ENCODE measurements at regions not wholly inside any gene's neighbourhood (a gene's known extent, or its start where the extent isn't known, plus 50 kb on each side); places are given as distances from the start of the nearest gene placed in this dataset.

DNA sequence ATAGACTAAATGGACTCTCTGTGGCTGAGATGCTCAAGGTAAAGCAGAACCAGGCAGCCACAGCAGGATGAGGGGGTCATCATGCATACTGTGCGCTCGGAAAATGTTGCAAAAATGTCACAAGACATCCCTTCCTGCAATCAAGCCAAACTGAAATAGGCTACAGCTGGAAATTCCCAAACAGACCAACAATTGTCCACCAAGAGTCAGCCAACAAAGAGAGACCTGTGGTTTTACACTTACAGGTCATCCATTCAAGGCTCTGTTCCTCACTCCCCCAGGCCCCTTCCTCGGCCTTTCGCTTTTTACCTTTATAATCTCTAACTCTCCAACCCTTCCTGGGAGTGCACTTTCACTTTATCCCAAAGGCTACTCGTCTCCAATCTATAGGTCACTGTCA, 1066.9 kb downstream of the TSN start:
- TF ChIP-seq, protein P1, sequence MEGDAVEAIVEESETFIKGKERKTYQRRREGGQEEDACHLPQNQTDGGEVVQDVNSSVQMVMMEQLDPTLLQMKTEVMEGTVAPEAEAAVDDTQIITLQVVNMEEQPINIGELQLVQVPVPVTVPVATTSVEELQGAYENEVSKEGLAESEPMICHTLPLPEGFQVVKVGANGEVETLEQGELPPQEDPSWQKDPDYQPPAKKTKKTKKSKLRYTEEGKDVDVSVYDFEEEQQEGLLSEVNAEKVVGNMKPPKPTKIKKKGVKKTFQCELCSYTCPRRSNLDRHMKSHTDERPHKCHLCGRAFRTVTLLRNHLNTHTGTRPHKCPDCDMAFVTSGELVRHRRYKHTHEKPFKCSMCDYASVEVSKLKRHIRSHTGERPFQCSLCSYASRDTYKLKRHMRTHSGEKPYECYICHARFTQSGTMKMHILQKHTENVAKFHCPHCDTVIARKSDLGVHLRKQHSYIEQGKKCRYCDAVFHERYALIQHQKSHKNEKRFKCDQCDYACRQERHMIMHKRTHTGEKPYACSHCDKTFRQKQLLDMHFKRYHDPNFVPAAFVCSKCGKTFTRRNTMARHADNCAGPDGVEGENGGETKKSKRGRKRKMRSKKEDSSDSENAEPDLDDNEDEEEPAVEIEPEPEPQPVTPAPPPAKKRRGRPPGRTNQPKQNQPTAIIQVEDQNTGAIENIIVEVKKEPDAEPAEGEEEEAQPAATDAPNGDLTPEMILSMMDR (IDR thresholded peaks at IDR 0.05; ENCODE audit: unreplicated experiment): no peak
- Mint-ChIP-seq H3K27me3 (ENCODE audit: unreplicated experiment) (no peaks in the 10 kb centered on the region), H3K4me1 (ENCODE audit: unreplicated experiment) (no peaks in the 10 kb centered on the region), H3K27ac (ENCODE audit: unreplicated experiment) (no peak overlapping the region), H3K9me3 (ENCODE audit: unreplicated experiment) (no peaks in the 10 kb centered on the region), H3K36me3 (ENCODE audit: low read depth, unreplicated experiment) (no peaks in the 10 kb centered on the region), H3K4me3 (ENCODE audit: unreplicated experiment) (no peak overlapping the region)
- no peak for DNase-seq (ENCODE audit: low spot score)

DNA sequence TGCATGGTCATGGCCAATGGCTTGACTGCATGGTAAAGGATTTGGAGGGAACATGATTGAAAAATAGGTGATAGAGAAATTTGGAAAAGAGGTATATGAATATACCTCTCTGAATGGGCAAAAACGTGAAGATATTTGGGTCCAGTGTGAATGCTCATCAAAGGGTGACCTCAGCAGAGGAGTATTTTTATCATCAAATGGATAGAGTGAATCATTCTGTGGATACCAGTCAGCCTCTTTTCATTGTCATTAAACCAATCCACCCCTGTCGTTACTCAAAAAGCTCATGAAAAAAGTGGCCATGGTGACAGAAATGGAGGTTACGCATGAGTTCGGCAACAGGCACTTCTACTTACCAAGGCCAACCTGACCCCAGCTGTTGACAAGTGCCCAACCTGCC, 1074.7 kb downstream of the TSN start:
- no peaks in the 10 kb centered on the region for H3K9me3 Mint-ChIP-seq (ENCODE audit: unreplicated experiment)
- TF ChIP-seq, protein P1 (IDR thresholded peaks at IDR 0.05; ENCODE audit: unreplicated experiment): no peak
- no peaks in the 10 kb centered on the region for H3K36me3 Mint-ChIP-seq (ENCODE audit: low read depth, unreplicated experiment)
- H3K4me3 Mint-ChIP-seq (ENCODE audit: unreplicated experiment): no peak overlapping the region
- H3K27me3 Mint-ChIP-seq (ENCODE audit: unreplicated experiment): no peaks in the 10 kb centered on the region
- no peak for DNase-seq (ENCODE audit: low spot score)
- no peaks in the 10 kb centered on the region for H3K4me1 Mint-ChIP-seq (ENCODE audit: unreplicated experiment)
- H3K27ac Mint-ChIP-seq (ENCODE audit: unreplicated experiment): no peak overlapping the region

- Mint-ChIP-seq H3K36me3 (ENCODE audit: low read depth, unreplicated experiment) (no peaks in the 10 kb centered on the region), H3K27me3 (ENCODE audit: unreplicated experiment) (no peaks in the 10 kb centered on the region), H3K9me3 (ENCODE audit: unreplicated experiment) (no peaks in the 10 kb centered on the region), H3K4me3 (ENCODE audit: unreplicated experiment) (no peak overlapping the region), H3K27ac (ENCODE audit: unreplicated experiment) (no peak overlapping the region), H3K4me1 (ENCODE audit: unreplicated experiment) (no peaks in the 10 kb centered on the region)
- no peak for DNase-seq (ENCODE audit: low spot score)
- TF ChIP-seq, protein P1 (IDR thresholded peaks at IDR 0.05; ENCODE audit: unreplicated experiment): no peak
These were observed 1076.2 kb downstream of the TSN start for GRCh38 chr2:122831649-122832048.

GRCh38 chr2:122843503-122843902, 1088.1 kb downstream of the TSN start:
- no peak for DNase-seq (ENCODE audit: low spot score)
- no peaks in the 10 kb centered on the region for H3K4me1 Mint-ChIP-seq (ENCODE audit: unreplicated experiment)
- H3K9me3 Mint-ChIP-seq (ENCODE audit: unreplicated experiment): no peaks in the 10 kb centered on the region
- TF ChIP-seq, protein P1 (IDR thresholded peaks at IDR 0.05; ENCODE audit: unreplicated experiment): no peak
- no peaks in the 10 kb centered on the region for H3K27me3 Mint-ChIP-seq (ENCODE audit: unreplicated experiment)
- no peak overlapping the region for H3K27ac Mint-ChIP-seq (ENCODE audit: unreplicated experiment)
- H3K36me3 Mint-ChIP-seq (ENCODE audit: low read depth, unreplicated experiment): no peaks in the 10 kb centered on the region
- H3K4me3 Mint-ChIP-seq (ENCODE audit: unreplicated experiment): no peak overlapping the region

DNA sequence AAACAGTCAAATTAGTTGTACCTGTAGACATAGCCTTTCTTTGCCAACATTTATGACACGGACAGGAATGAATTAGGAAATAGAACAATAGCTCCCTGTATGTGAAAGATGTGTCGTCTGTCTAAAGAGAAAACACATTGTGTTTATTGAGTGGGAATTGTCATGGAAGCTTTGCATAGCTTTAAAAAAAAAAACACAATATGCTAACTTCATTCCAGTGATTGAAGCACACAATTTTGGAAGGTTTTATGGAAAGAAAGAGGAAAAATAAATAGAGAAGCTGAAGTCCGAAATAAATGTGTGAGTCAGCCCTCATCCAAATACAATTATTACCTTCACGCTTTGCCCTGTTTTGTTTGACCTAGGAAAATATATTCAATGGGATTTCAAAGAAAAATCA, 1095.7 kb downstream of the TSN start:
- Mint-ChIP-seq H3K36me3 (ENCODE audit: low read depth, unreplicated experiment) (no peaks in the 10 kb centered on the region), H3K27ac (ENCODE audit: unreplicated experiment) (no peak overlapping the region), H3K27me3 (ENCODE audit: unreplicated experiment) (no peaks in the 10 kb centered on the region), H3K4me3 (ENCODE audit: unreplicated experiment) (no peak overlapping the region), H3K4me1 (ENCODE audit: unreplicated experiment) (peaks cover 4% of the 10 kb centered on the region), H3K9me3 (ENCODE audit: unreplicated experiment) (no peaks in the 10 kb centered on the region)
- no peak for DNase-seq (ENCODE audit: low spot score)
- TF ChIP-seq, protein P1 (IDR thresholded peaks at IDR 0.05; ENCODE audit: unreplicated experiment): no peak

Measured in endothelial cell (in vitro differentiated cells).